ENCODE measurements at regions not wholly inside any gene's neighbourhood (a gene's known extent, or its start where the extent isn't known, plus 50 kb on each side); places are given as distances from the start of the nearest gene placed in this dataset.

DNA sequence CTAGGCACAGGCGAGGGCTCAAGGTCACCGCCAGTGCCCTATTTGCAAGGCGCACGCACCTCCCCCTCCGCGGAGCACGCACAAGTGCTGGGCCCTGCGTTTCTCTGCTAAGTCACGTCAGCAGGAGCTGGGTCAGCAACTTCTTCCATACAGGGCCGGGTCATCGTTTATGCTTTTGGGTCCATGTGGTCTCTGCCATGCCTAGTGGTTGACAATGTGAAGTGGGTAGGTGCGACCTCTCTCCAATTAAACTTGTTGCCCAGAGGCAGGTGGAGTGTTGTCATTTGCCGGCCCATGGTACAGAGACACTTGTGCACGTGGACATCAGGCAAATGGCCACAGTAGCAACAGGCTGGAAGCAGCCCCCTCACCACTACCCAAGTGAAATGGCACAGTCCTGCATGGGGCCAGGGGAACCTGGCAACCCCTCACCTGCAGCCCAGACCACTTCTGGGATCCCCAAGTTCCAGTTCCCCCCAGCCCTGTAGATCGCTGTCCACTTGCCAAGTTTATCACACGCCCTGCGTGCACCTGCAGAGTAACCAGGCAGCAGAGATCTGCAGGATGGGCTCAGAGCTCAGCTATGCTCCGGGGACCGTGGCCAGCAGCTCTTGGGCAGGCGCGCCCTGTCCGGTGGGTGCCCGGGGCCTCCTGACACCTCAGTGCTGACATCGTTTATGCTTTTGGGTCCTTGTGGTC, 86.1 kb upstream of the PPP2R2D start:
- TF ChIP-seq POLR2A (IDR thresholded peaks at IDR 0.05; ENCODE audit: extremely low read depth, insufficient read length) = no peak
- no peak for TF ChIP-seq MAX (IDR thresholded peaks at IDR 0.05; ENCODE audit: low read depth, low read length)
- TF ChIP-seq MYC (IDR thresholded peaks at IDR 0.05; ENCODE audit: low read depth, low read length) = no peak
- no peak for TF ChIP-seq CTCF (IDR thresholded peaks at IDR 0.05; ENCODE audit: low read depth, low read length)
- DNase-seq (ENCODE audit: low read depth) = no peak
- no peak overlapping the region for H3K4me3 ChIP-seq (ENCODE audit: low read depth, low read length)

DNA sequence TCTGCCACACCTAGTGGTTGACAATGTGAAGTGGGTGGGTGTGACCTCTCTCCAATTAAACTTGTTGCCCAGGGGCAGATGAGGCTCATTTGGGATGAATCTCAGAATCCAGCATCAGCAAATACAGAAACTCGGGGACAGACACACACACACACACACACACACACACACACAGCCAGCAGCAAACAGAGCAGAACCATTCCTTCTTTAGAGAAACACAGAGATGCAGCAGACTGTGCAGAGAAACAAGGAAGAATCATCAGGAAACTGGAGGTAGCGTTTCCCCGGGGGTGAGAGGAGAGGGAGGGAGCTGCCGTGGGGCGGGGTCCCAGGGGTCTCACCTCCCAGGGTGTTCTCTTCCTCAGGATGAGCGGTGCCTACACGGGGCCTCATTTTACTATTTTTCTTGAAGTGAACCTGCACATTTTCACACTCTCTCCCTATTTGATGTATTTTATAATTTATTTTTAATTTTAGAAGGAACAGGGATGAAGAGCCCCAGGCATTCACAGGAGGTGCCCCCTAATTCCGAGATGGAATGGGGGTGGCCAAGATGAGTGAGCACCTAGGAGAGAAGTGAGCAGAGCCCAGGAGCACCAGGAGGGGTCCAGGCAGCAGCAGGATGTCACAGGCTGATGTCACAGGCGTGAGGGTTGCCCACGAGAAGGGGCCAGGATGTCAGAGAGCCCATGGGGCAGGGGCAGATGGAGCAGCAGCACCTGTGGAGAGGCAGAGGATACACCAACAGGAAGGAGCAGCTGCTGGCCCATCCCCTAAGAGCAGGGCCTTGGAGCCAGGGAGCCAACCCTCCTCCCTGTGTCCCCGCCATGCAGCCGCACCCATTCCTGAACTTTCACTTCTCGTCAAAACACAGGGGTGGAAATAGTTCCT, 85.3 kb upstream of the PPP2R2D start:
- DNase-seq (ENCODE audit: low read depth) = no peak
- H3K4me3 ChIP-seq (ENCODE audit: low read depth, low read length) = no peak overlapping the region
- TF ChIP-seq MAX (IDR thresholded peaks at IDR 0.05; ENCODE audit: low read depth, low read length) (no peak), POLR2A (IDR thresholded peaks at IDR 0.05; ENCODE audit: extremely low read depth, insufficient read length) (no peak), CTCF (IDR thresholded peaks at IDR 0.05; ENCODE audit: low read depth, low read length) (no peak), MYC (IDR thresholded peaks at IDR 0.05; ENCODE audit: low read depth, low read length) (no peak)

DNA sequence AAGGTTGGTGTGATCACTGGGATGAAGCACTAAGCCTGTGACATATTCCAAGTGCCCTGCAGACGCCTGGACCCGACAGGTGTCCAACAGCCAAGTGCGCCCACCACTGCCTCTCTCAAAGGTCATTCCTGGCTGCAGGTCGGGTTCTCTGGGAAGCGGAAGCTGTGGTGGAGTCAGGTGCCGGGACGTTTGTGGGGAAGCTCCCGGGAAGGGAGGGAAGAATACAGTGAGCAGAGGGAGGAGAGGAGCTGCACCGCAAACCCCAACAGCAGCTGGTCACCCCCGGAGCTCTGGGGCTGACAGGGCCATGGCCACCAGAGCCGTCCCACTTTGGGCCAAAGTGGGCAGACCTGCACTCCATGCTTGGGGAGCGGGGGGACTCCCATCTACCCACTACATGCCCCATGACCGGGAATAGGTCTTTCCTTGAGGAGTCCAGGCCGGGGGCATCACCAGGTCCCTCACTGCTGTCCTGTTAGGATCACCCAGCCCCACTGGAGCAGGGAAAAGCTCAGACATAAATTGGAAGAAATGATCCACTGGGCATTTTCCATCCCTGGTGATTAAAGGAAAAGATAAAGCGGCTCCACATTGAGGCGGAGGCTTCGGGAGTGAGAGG, 84.5 kb upstream of the PPP2R2D start:
- no peak overlapping the region for H3K4me3 ChIP-seq (ENCODE audit: low read depth, low read length)
- no peak for DNase-seq (ENCODE audit: low read depth)
- no peak for TF ChIP-seq MYC (IDR thresholded peaks at IDR 0.05; ENCODE audit: low read depth, low read length)
- no peak for TF ChIP-seq CTCF (IDR thresholded peaks at IDR 0.05; ENCODE audit: low read depth, low read length)
- TF ChIP-seq POLR2A (IDR thresholded peaks at IDR 0.05; ENCODE audit: extremely low read depth, insufficient read length) = no peak
- no peak for TF ChIP-seq MAX (IDR thresholded peaks at IDR 0.05; ENCODE audit: low read depth, low read length)

DNA sequence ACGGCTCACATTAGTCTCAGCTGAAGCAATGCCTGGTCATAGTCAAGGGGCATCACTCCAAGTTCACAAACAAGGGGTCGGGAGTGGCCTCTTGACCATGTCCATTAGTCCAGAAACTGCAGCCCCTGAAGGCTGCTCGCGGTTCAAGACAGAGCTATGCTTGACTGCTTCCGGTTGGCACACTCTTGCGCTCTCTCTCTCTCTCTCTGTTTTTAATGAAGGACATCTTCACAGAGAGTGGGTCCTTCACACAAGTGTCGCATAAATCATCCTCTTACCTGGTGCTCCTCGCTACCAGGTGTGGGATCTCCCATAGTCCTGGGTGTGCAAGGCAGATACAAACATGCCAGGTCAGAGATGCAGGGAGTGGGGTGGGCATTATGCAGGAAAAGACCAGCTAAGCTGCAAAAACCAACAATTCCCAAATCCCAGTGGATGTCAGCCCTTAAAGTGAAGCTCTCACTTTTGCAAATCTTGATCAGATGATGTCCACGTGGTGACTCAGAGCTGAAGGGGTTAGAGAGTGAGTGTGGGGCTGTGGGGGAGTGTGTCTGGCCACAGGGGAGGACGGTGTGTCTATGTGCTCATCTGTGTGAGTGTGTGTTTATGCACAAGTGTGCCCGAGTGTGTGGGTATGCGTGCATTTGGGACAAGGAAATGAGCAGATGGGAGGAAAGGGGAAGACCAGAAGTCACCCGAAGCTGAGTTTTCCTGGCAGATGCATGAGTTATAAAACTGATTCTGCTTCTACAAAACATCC, 83.7 kb upstream of the PPP2R2D start:
- no peak overlapping the region for H3K4me3 ChIP-seq (ENCODE audit: low read depth, low read length)
- DNase-seq (ENCODE audit: low read depth) = no peak
- TF ChIP-seq MAX (IDR thresholded peaks at IDR 0.05; ENCODE audit: low read depth, low read length) (no peak), CTCF (IDR thresholded peaks at IDR 0.05; ENCODE audit: low read depth, low read length) (no peak), POLR2A (IDR thresholded peaks at IDR 0.05; ENCODE audit: extremely low read depth, insufficient read length) (no peak), MYC (IDR thresholded peaks at IDR 0.05; ENCODE audit: low read depth, low read length) (no peak)

DNA sequence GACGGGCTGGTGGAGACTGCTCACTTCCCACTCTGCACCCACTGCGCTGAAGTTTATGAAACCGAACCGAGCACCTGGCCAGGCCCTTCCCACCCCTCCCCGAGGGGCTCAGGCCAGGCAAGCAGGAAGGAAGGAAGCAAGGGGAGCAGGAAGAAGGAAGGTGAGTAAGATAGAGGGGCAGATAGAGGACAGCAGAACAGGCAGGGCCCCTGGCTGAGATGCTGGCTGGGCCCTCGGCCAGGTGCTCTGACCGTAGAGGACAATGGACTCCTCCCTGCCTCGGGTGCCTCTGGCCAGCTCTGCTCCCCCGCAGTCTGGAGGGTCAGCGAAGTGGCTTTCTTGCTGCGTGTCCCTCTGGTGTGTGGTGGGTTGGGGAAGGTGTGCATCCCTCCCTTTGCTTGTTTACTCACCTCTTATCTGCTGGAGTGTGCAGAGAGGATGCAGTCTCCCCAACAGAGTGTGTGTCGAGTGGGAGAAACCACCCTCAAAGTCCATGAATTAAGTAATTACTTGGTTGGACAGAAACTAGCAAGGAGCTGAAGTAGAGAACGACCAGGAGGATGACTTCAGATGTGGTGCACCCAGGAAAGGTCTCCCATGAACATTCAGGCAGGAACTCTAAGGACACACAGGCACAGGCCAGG, 82.8 kb upstream of the PPP2R2D start:
- no peak for DNase-seq (ENCODE audit: low read depth)
- no peak overlapping the region for H3K4me3 ChIP-seq (ENCODE audit: low read depth, low read length)
- TF ChIP-seq POLR2A (IDR thresholded peaks at IDR 0.05; ENCODE audit: extremely low read depth, insufficient read length) (no peak), MAX (IDR thresholded peaks at IDR 0.05; ENCODE audit: low read depth, low read length) (no peak), MYC (IDR thresholded peaks at IDR 0.05; ENCODE audit: low read depth, low read length) (no peak), CTCF (IDR thresholded peaks at IDR 0.05; ENCODE audit: low read depth, low read length) (no peak)

Measured in NB4 (cell line).